ENCODE measurements at regions not wholly inside any gene's neighbourhood (a gene's known extent, or its start where the extent isn't known, plus 50 kb on each side); places are given as distances from the start of the nearest gene placed in this dataset.

GRCh38 chr1:244118109-244118761, 67.2 kb downstream of the ZBTB18 start:
- H3K4me3 ChIP-seq (ENCODE audit: low read length), result no peak overlapping the region
- DNase-seq (ENCODE audit: low read depth), result no peak
- TF ChIP-seq CTCF (conservative IDR thresholded peaks at IDR 0.05; ENCODE audit: low read depth, low read length), result peak; percentile 9

GRCh38 chr1:244128591-244129383, 77.7 kb downstream of the ZBTB18 start:
- TF ChIP-seq CTCF (conservative IDR thresholded peaks at IDR 0.05; ENCODE audit: low read depth, low read length), result no peak
- no peak for DNase-seq (ENCODE audit: low read depth)
- no peak overlapping the region for H3K4me3 ChIP-seq (ENCODE audit: low read length)

- H3K4me3 ChIP-seq (ENCODE audit: low read length), result no peak overlapping the region
- no peak for TF ChIP-seq CTCF (conservative IDR thresholded peaks at IDR 0.05; ENCODE audit: low read depth, low read length)
- DNase-seq (ENCODE audit: low read depth), result no peak
Observed at GRCh38 chr1:244137276-244137675, 86.2 kb downstream of the ZBTB18 start.

- DNase-seq (ENCODE audit: low read depth), result no peak
- TF ChIP-seq CTCF (conservative IDR thresholded peaks at IDR 0.05; ENCODE audit: low read depth, low read length), result no peak
- H3K4me3 ChIP-seq (ENCODE audit: low read length), result no peak overlapping the region
Observed at GRCh38 chr1:244137725-244138124, 86.6 kb downstream of the ZBTB18 start.

GRCh38 chr1:244138399-244138798, 87.3 kb downstream of the ZBTB18 start:
- no peak overlapping the region for H3K4me3 ChIP-seq (ENCODE audit: low read length)
- TF ChIP-seq CTCF (conservative IDR thresholded peaks at IDR 0.05; ENCODE audit: low read depth, low read length), result no peak
- DNase-seq (ENCODE audit: low read depth), result no peak

GRCh38 chr1:244139655-244140054, 88.6 kb downstream of the ZBTB18 start:
- H3K4me3 ChIP-seq (ENCODE audit: low read length), result no peak overlapping the region
- TF ChIP-seq CTCF (conservative IDR thresholded peaks at IDR 0.05; ENCODE audit: low read depth, low read length), result no peak
- DNase-seq (ENCODE audit: low read depth), result no peak

GRCh38 chr1:244140420-244140819, 89.3 kb downstream of the ZBTB18 start:
- TF ChIP-seq CTCF (conservative IDR thresholded peaks at IDR 0.05; ENCODE audit: low read depth, low read length), result no peak
- no peak for DNase-seq (ENCODE audit: low read depth)
- H3K4me3 ChIP-seq (ENCODE audit: low read length), result no peak overlapping the region
